GM21528 (cell line): ENCODE measurements at regions not wholly inside any gene's neighbourhood (a gene's known extent, or its start where the extent isn't known, plus 50 kb on each side); places are given as distances from the start of the nearest gene placed in this dataset.
"Not testable (repeated sequence)": the region's sequence is repeated elsewhere in the genome, so short reads cannot be mapped to it uniquely, and the experiment has no call there.

ENCODE experiments used
- ATAC-seq: cut with Tn5 transposase; IDR thresholded peaks from one replicate; pipeline ENCODE4 v1.9.1; 2021; ENCODE audit warnings: mild to moderate bottlenecking, moderate library complexity; ENCODE audit not compliant: unreplicated experiment, low FRiP score

- ATAC-seq, result no peak
These were observed 294.3 kb upstream of the SPAG17 start for GRCh38 chr1:118479351-118479750.

- ATAC-seq, result no peak
These were observed 288.8 kb upstream of the SPAG17 start for GRCh38 chr1:118473825-118474224.

GRCh38 chr1:118464460-118464859 is 279.4 kb upstream of the SPAG17 start:
- not testable (repeated sequence) for ATAC-seq

- ATAC-seq, result no peak
These were observed 276.1 kb upstream of the SPAG17 start for GRCh38 chr1:118461154-118461553.

GRCh38 chr1:118459871-118460270 is 274.8 kb upstream of the SPAG17 start:
- ATAC-seq, result no peak

- ATAC-seq, result not testable (repeated sequence)
These were observed 268.8 kb upstream of the SPAG17 start for GRCh38 chr1:118453856-118454255.

- ATAC-seq, result no peak
These were observed 260.1 kb upstream of the SPAG17 start for GRCh38 chr1:118445156-118445555.

GRCh38 chr1:118442214-118442613 is 257.2 kb upstream of the SPAG17 start:
- no peak for ATAC-seq

GRCh38 chr1:118437664-118438063 is 252.6 kb upstream of the SPAG17 start:
- ATAC-seq, result no peak

DNA sequence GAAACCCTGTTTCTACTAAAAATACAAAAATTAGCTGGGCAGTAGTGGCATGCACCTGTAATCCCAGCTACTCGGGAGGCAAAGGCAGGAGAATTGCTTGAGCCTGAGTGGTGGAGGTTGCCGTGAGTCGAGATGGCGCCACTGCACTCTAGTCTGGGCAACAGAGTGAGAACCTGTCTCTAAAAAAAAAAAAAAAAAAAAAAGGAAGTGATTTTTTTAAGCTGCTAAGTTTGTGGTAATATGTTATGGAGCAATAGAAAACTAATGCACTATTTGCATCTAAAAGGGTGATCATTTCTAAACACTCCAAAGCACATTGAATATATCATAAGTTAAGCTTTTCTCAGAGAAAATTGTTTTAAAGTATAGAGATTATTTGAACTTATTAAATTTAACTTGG is 244.8 kb upstream of the SPAG17 start:
- no peak for ATAC-seq

DNA sequence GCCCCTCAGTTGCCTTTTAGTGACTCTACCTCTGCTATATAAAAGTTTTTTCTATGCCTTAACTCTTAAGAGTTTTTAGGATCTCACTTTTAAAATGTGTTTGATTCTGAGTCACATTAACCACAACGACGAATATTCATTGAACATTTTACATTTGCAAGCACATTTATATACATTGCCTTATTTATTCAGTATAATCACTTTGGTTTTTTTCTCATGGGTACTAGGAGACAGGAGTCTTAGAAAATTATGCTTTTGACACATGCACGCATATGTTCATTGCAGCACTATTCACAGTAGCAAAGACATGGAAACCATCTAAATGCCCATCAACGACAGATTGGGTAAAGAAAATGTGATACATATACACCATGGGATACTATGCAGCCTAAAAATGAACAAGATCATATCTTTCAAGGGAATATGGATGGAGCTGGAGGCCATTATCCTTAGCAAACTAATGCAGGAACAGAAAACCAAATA is 236.9 kb upstream of the SPAG17 start:
- no peak for ATAC-seq

DNA sequence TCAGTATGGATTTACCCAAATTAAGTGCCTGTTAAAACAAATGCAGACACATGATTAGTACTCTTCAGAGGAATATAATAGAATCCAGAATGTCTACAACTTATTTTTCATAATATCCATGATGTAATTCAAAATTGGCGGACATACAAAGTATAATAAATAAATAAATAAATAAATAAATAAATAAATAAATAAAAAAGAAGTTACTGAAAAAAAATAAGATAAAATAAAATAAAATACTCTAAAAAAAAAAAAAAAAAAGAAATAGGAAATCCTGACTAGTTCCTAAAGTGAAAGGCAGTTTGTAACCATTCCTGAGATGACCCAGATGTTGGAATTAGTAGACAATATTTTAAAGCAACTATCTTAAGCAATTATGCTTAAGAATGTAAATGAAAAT is 219.0 kb upstream of the SPAG17 start:
- no peak for ATAC-seq

DNA sequence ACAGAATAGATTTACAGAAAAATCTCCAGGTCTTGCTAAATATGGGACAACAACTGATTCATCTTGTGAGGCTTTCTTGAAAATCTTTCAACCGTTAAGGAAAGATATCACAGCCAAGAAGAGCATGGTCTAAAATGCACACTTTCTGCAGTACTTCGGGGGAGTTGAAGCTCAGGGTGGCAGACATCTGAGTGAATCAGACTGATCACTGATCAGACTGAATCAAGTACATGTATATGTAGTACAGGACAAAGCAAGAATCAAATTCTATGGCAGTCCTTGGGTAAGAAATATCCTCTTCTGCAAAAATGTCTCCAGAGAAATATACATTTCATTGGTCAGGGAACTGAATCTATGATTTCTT is 212.4 kb upstream of the SPAG17 start:
- ATAC-seq, result no peak

DNA sequence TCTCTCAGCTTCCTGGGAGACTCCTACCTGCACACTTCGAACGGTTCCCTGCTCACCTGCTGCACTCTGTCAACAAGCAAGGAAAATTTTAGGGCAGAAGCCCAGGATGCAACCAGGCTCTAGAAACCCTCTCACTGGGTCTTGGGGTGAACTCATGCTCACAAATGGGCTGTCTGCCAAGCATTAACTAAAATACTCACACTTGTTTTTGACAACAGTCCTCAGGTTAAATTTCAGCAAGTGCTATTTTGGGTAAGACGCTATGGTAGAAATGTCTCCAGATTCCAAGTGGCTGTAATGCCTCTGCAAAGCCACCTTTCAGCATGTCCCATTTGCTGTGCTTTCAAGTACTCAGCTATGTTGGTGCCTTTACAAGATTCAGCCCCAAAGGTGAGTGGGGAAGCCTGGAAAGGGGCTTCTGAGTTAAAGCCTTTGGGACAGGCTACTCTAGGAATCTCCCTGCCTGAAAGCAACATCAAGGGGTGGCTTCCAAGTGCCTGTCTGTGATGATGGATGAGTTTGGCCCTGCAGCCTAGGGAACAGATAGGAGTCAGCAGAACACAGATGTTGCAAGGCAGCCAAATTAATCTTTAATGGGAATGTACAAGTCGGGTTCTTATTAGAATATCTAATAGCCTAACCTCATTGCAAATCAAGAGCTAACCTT is 211.9 kb upstream of the SPAG17 start:
- no peak for ATAC-seq

DNA sequence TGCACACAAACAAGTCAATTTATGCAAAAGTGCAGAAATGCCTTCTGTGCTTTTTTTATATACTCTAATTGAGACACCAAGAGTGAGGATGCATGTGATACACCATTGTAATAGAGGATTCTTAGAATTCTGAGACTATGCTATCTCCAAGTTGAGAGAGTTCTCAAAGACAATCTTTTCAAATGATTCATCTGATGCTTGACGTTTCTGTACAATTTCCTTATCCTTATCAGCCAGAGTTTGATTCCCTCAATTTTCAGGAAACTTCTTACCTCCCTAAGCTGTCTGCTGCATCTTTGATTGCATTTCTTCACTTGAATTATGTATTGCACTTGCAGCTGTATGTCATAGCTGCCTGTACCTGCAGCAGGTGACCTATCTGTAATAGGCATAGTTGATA is 211.3 kb upstream of the SPAG17 start:
- no peak for ATAC-seq

GRCh38 chr1:118395430-118395991 is 210.5 kb upstream of the SPAG17 start:
- no peak for ATAC-seq

GRCh38 chr1:118390955-118391354 is 205.9 kb upstream of the SPAG17 start:
- ATAC-seq, result no peak

DNA sequence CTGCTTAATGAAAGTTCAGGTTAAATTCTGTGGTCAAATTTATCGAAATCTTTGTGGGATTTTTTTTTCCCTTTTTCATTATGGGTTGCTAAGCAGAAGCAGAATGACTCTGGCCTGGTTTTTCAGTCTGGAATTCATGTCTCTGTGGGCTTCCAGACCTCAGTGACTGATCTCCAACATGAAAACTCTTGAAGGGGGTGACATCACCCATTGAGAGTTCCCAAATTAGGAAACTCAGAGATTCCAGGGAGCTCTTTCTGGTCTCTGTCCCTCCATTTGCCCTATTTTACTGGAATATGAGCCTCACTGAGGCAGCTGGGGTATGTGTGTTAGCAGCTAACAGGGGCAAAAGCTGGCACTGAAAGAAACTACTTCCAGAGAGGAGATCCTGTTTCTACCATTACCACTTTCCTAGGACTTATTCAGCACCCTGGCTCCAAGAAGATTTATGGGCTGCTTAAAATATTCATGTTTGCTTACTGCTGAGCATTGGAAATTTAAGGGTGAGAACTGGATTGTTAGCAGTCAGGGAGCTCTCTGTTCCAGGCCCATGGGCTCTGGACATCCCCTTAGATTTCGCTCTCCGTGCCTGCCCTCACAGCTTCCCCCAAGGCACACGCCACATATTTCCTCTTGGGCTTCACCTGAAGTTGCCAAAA is 203.4 kb upstream of the SPAG17 start:
- ATAC-seq, result no peak

DNA sequence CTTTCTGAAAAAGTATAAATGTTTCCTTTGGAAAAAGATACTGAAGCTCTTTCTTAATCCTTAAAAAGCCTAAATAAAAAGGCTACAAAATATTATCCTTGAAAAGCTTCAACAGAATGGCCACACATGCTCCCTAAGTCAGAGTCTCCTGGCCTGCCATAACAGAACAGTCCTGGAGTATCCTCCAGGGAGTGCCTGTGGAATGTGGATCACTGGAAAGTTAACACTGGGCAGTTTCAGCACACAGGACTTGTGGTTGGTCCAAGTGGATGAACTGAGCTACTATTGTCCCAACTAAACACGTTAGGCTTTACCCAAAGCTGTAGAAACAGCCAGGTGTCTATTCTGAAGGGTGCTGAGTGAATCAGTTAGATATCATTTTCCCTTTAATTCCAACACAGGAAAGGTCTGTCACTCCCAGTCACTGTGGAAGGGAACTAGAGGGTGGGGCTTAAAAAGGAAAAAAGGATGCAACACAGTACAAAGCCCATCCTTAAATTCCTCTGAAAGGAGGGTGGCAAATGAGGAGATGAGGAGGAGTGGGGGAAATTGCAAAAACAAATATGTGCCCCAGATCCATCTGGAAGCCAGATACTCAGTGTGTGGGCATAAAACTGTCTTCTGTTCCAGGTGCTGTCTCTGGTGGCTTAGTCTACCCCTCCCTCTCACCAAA is 196.3 kb upstream of the SPAG17 start:
- no peak for ATAC-seq

DNA sequence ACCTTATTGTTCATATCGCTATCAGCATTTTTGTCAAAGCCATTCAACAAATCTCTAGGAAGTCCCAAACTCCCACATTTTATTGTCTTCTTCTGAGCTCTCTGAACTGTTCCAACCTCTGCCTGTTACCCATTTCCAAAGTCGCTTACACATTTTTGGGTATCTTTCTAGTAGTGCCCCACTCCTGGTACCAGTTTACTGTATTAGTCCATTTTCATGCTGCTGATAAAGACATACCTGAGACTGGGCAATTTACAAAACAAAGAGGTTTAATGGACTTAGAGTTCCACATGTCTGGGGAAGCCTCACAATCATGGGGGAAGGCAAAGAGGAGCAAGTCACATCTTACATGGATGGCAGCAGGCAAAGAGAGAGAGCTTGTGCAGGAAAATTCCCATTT is 192.2 kb upstream of the SPAG17 start:
- not testable (repeated sequence) for ATAC-seq

DNA sequence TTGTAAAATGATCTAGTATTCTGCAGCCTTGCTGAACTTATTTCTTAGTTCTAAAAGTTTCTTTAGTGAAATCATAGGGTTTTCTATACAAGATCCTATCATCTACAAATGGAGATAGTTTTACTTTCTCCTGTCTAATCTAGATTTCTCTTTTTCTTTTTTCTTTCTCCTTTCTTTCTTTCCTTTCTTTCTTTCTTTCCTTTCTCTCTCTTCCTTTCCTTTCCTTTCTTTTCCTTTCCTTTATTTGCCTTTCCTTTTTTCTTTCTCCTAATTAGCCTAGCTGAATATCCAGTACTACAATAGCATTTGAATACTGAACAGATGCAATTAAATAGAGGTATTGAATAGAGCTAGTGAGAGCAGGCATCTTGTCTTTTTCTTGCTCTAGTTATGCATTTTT is 186.6 kb upstream of the SPAG17 start:
- ATAC-seq, result no peak
